ENCODE measurements at regions not wholly inside any gene's neighbourhood (a gene's known extent, or its start where the extent isn't known, plus 50 kb on each side); places are given as distances from the start of the nearest gene placed in this dataset.

DNA sequence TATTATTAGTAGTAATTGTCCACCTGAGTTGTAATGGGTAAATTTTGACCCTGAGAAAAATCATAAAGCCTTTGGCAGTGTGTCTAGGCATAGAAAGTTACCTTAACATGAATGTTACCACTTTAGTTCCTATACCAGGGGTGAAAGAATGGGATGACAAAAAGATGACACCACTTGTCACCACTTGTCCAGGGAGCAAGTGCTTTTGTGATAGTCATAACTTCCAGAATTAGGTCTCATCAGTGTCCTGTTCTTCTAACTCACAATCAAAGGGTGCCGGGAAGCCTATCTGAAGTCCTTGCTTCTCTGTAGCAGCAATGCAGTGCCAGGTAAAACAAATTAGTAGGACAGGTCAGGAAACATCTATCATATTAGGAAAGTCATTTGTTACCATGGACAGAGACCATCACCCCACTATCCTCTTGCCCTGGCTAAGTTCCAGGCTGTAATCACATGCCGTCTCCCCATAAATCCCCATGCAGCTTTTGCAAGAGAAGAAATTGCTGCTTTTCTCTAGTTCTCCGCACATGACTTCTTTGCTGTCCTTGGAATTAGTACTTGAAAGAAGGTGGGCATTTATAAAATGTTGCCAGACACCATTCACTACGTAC lies 156.5 kb upstream of the SGCD start:
- no peak overlapping the region for H3K4me3 ChIP-seq (ENCODE audit: low read length)
- no peaks in the 10 kb centered on the region for H3K27me3 Mint-ChIP-seq (ENCODE audit: insufficient read depth)
- H3K4me1 Mint-ChIP-seq: no peaks in the 10 kb centered on the region
- H3K9me3 ChIP-seq (ENCODE audit: control insufficient read depth, low read length): no peaks in the 10 kb centered on the region
- no peak for TF ChIP-seq CTCF (conservative IDR thresholded peaks at IDR 0.05)
- no peaks in the 10 kb centered on the region for H3K36me3 Mint-ChIP-seq (ENCODE audit: low read depth)
- H3K27ac ChIP-seq (ENCODE audit: low read depth, low read length): no peak overlapping the region
- no peak overlapping the region for H3K27ac Mint-ChIP-seq
- DNase-seq: no peak
- H3K4me1 ChIP-seq (ENCODE audit: control insufficient read depth, insufficient read depth, low read length): no peaks in the 10 kb centered on the region
- H3K9ac ChIP-seq (ENCODE audit: extremely low read depth, low read length, poor library complexity, severe bottlenecking): no peak overlapping the region
- no peaks in the 10 kb centered on the region for H3K9me3 Mint-ChIP-seq
- no peaks in the 10 kb centered on the region for H3K27me3 ChIP-seq (ENCODE audit: control insufficient read depth, insufficient read depth, low read length, poor library complexity, severe bottlenecking)
- 90 to 97% methylated on average over 3 to 4 of the region's 4 CpGs for WGBS, 2 experiments (ENCODE audit: insufficient coverage in 1 of 2, insufficient read length in 1 of 2)
- H3K4me3 Mint-ChIP-seq: no peak overlapping the region
- no peaks in the 10 kb centered on the region for H3K36me3 ChIP-seq (ENCODE audit: control insufficient read depth, insufficient read depth, low read length)

GRCh38 chr5:156174225-156174624 lies 152.7 kb upstream of the SGCD start:
- Mint-ChIP-seq H3K4me1 (no peaks in the 10 kb centered on the region), H3K27ac (no peak overlapping the region), H3K27me3 (ENCODE audit: insufficient read depth) (no peaks in the 10 kb centered on the region), H3K4me3 (no peak overlapping the region), H3K36me3 (ENCODE audit: low read depth) (no peaks in the 10 kb centered on the region), H3K9me3 (no peaks in the 10 kb centered on the region)
- no peaks in the 10 kb centered on the region for H3K4me1 ChIP-seq (ENCODE audit: control insufficient read depth, insufficient read depth, low read length)
- no peak for DNase-seq
- 90 to 96% methylated on average over 2 of the region's 2 CpGs for WGBS, 2 experiments (ENCODE audit: insufficient coverage in 1 of 2, insufficient read length in 1 of 2)
- no peak overlapping the region for H3K9ac ChIP-seq (ENCODE audit: extremely low read depth, low read length, poor library complexity, severe bottlenecking)
- no peaks in the 10 kb centered on the region for H3K9me3 ChIP-seq (ENCODE audit: control insufficient read depth, low read length)
- no peak for TF ChIP-seq CTCF (conservative IDR thresholded peaks at IDR 0.05)
- H3K27me3 ChIP-seq (ENCODE audit: control insufficient read depth, insufficient read depth, low read length, poor library complexity, severe bottlenecking): no peaks in the 10 kb centered on the region
- no peak overlapping the region for H3K27ac ChIP-seq (ENCODE audit: low read depth, low read length)
- H3K36me3 ChIP-seq (ENCODE audit: control insufficient read depth, insufficient read depth, low read length): no peaks in the 10 kb centered on the region
- H3K4me3 ChIP-seq (ENCODE audit: low read length): no peak overlapping the region

- Histone ChIP-seq H3K9ac (ENCODE audit: extremely low read depth, low read length, poor library complexity, severe bottlenecking) (no peak overlapping the region), H3K27ac (ENCODE audit: low read depth, low read length) (no peak overlapping the region), H3K4me3 (ENCODE audit: low read length) (no peak overlapping the region), H3K4me1 (ENCODE audit: control insufficient read depth, insufficient read depth, low read length) (no peaks in the 10 kb centered on the region), H3K9me3 (ENCODE audit: control insufficient read depth, low read length) (no peaks in the 10 kb centered on the region), H3K27me3 (ENCODE audit: control insufficient read depth, insufficient read depth, low read length, poor library complexity, severe bottlenecking) (no peaks in the 10 kb centered on the region), H3K36me3 (ENCODE audit: control insufficient read depth, insufficient read depth, low read length) (no peaks in the 10 kb centered on the region)
- no peaks in the 10 kb centered on the region for H3K9me3 Mint-ChIP-seq
- no peak overlapping the region for H3K4me3 Mint-ChIP-seq
- no peaks in the 10 kb centered on the region for H3K27me3 Mint-ChIP-seq (ENCODE audit: insufficient read depth)
- no peak overlapping the region for H3K27ac Mint-ChIP-seq
- no peak for TF ChIP-seq CTCF (conservative IDR thresholded peaks at IDR 0.05)
- no peaks in the 10 kb centered on the region for H3K36me3 Mint-ChIP-seq (ENCODE audit: low read depth)
- WGBS, 2 experiments (ENCODE audit: insufficient coverage in 1 of 2, insufficient read length in 1 of 2): 91 to 94% methylated on average over 4 to 5 of the region's 5 CpGs
- DNase-seq: no peak
- peaks cover 14% of the 10 kb centered on the region for H3K4me1 Mint-ChIP-seq
Observed at GRCh38 chr5:156178117-156178516, 148.8 kb upstream of the SGCD start.
